NCI-H1930 (cell line): ENCODE measurements at regions not wholly inside any gene's neighbourhood (a gene's known extent, or its start where the extent isn't known, plus 50 kb on each side); places are given as distances from the start of the nearest gene placed in this dataset.
"Not testable (repeated sequence)": the region's sequence is repeated elsewhere in the genome, so short reads cannot be mapped to it uniquely, and the experiment has no call there.

Source experiments
- DNase-seq, 2 experiments: peaks; one replicate each; lab custom pipeline; 2025; lab: John Stamatoyannopoulos, UW

GRCh38 chr13:86253497-86253896 lies 454.3 kb upstream of the SLITRK6 start:
- DNase-seq, result not testable (repeated sequence)

GRCh38 chr13:86255820-86256219 lies 456.6 kb upstream of the SLITRK6 start:
- not testable (repeated sequence) for DNase-seq

DNA sequence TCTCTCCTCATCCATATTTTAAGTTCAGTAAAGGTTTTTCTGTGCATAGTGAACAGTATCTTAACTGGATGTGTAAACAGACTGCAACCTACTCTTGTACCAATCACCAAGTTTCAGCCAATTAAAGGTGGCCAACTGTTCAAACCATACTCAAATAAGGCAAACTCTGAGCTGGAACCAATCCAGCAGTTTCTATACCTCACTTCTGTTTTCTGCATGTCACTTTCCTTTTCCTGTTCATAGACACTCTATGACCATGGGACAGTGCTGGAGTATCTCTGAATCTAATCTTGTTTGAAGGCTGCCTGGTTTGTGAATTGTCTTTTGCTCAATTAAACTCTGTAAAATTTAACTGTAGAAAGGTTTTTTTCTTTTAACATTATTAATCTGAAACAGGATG lies 470.3 kb upstream of the SLITRK6 start:
- no peak for DNase-seq

DNA sequence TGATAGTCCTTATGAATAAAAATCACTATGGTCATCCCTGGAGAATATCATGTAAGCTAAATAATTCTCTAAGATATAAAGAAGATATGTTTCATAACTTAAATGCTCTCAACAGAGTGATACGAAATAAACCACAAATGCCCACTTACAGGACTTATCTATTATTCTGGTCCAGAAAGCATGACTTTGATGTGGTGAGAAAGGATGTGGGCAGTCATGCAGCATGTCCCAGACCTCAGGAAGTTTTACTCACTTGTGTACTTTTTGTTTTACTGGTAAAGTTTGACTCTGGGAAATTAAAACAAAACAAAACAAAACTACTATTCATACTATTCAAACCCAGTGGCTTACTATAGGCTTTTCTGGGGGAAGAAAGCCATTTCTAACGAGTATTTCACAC lies 483.2 kb upstream of the SLITRK6 start:
- DNase-seq, result no peak

DNA sequence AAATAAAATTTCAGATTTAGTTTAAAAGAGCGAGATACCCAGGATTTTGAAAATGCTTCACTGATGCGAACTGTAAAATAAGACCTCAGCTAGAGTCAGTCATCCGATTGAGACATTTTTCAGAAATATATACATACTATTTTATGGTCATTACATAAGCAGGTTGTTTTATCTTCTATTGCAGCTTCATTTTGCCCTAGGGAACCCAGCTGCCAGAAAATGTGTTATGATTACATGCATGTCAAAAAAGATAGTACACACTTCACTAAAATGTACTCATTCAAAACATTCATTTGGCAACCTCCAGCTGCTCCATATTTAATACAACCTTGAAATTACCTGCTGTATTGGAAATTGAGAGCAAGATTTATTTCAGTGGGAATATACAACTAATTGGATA lies 483.8 kb upstream of the SLITRK6 start:
- DNase-seq, result no peak

DNA sequence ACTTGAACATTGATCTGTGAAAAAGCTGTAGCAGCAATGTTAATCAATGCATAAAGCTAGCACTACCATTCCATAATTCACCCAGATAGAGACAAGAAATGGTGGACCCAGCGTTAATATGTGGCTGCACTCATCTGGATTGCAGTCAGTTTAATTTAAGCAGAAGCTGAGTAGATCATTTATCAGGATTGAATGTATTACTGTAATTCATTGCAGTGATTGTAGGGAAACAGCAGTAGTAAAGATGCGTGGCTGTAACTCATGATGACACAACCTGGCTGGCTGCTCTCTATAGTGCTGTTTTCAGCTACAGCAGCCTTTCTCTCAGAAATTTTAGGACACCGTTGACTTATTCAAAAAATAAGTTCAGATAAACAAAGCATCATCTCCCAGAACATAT lies 499.5 kb upstream of the SLITRK6 start:
- DNase-seq, result no peak

GRCh38 chr13:86299128-86299527 lies 499.9 kb upstream of the SLITRK6 start:
- DNase-seq, result no peak

DNA sequence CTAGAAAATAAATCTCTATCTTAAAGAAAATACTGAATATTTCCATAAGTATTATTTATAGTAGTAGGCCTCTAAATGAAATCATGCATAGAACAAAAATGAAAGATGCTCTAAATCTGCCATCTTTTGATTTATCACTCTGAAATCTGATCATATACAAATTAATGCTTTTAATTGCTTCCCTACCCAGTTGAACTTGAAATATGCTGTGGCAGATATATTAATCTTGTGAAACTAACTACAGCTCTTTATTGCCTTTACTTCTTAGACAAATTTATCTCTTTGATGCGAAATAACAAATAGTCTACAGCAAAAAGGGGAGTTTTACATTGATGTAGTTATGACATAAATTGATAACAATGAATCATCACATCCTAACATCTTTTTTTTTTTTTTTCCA lies 510.7 kb upstream of the SLITRK6 start:
- DNase-seq, result no peak

DNA sequence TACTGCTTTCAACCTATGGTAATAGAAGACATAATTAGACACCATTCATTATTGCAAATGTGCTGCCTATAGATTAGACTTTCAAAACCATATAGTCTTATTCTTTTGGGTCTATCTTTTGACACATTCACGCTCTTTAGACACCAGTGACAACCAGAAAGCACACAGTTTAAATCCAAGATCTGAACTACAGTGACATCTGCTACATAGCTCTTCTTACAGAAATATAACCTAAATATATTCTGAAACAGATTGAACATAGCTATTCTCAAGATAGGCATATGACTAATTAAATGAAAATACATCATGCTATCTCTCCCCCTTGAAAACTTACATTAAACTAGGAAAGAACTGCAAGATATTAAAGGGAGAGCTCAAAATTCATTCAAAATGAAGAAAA lies 514.2 kb upstream of the SLITRK6 start:
- peak in 1 of 2 experiments; percentile 0 for DNase-seq

DNA sequence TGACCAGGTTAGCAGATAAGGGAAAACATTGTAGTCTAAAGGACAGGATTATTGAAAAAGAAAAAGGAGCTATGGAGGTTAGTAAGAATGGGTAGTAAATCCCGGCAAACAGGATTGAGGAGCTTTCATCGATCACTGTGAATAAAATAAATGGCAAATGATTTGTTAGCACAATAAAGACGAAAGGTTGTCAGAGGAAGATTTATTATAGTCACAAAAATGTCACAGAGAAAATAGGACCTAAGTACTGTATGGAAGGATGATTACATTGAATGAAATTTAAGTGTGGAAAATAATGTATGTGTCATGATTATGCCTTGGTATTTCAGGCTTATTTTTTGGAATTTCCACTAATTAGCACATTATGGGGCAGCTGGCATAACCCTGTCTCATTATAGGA lies 519.2 kb upstream of the SLITRK6 start:
- no peak for DNase-seq

- DNase-seq, result no peak
These were observed 525.0 kb upstream of the SLITRK6 start for GRCh38 chr13:86324191-86324590.

GRCh38 chr13:86355301-86355700 lies 556.1 kb upstream of the SLITRK6 start:
- no peak for DNase-seq

- no peak for DNase-seq
These were observed 557.9 kb upstream of the SLITRK6 start for GRCh38 chr13:86357106-86357505.

- DNase-seq, result not testable (repeated sequence)
These were observed 564.5 kb upstream of the SLITRK6 start for GRCh38 chr13:86363749-86364148.

DNA sequence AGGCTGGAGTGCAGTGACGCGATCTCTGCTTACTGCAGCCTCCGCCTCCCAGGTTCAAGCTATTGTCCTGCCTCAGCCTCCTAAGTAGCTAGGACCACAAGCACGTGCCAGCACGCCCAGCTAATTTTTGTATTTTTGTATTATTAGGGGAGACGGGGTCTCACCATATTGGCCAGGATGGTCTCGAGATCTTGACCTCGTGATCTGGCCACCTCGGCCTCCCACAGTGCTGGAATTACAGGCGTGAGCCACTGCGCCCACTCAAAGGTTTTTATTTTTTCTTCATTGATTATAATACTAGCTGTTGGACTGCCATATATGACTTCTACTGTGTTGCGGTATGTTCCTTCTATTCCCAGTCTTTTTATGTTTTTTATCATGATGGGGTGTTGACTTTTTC lies 569.7 kb upstream of the SLITRK6 start:
- no peak for DNase-seq

GRCh38 chr13:86377451-86377850 lies 578.2 kb upstream of the SLITRK6 start:
- no peak for DNase-seq

- DNase-seq, result no peak
These were observed 579.4 kb upstream of the SLITRK6 start for GRCh38 chr13:86378628-86379027.

DNA sequence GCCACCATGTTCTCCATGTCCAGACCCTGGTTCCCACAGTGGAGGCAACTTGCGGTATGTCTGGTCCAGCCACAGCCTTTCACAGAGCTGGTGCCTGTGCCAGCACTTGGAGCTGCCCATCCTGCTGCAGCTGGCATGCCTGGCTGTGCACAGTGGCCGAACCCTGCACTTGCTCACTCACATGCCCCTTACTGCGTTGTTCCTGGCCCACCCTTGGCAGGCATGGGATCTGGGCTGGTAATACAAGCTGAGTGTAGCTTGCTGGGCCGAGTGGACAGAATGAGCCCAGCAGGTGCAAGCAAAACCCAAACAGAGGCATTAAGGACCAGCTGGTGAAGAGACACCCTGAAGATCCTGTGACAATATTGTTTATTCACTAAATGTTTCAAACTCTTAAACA lies 583.9 kb upstream of the SLITRK6 start:
- no peak for DNase-seq

GRCh38 chr13:86383561-86383960 lies 584.3 kb upstream of the SLITRK6 start:
- no peak for DNase-seq

GRCh38 chr13:86397635-86398034 lies 598.4 kb upstream of the SLITRK6 start:
- DNase-seq, result no peak

DNA sequence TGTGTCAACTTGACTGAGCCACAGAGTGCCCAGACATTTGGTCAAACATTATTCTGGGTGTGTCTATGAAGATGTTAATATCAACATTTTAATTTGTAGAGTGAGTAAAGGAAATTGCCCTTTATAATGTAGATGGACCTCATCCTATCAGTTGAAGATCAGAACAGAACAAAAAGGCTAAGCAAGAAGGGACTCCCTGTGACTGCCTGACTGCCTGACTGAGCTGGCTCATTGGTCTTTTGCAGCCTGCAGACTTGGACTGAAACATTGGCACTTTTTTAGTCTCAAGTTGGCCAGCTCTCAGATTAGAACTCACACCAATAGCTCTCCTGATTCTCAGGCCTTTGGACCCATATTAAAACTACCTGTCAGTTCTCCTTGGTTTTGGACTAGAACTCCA lies 600.4 kb upstream of the SLITRK6 start:
- no peak for DNase-seq

DNA sequence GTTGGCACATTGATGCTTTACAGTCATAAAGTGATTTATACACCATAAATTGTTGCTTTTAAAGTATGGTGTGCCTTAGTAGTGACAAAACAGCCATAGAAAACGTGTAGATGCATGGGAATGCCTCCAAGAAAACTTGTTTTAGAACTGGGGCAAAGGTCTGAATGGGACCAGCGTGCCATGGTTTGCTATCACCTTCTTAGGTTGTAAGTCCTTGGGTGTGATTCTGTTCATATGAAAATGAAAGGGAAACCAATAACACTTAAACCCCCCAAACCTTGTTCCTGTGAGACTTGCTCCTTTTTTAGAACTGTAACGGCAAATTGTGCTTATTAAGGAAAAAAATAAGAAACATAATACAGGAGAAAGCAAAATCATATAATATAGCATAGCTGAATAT lies 603.3 kb upstream of the SLITRK6 start:
- DNase-seq, result no peak

DNA sequence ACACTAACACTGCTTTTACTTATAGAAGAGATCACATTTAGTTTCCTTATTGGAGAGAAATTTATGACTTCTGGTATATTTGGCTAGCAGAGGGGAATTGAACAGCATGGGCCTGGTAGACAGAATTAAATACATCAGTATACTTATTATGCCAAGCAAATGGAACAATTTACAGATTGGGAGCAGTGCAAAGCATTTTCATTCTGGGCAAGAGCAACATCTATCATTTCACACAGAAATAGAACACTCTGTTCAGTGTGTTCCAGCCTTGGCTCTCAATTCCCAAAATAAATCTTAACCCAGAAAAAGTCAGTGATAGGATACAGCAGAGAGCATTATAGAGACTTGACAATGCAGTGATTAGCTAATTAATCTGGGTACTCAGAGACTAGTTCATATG lies 604.0 kb upstream of the SLITRK6 start:
- DNase-seq, result no peak

DNA sequence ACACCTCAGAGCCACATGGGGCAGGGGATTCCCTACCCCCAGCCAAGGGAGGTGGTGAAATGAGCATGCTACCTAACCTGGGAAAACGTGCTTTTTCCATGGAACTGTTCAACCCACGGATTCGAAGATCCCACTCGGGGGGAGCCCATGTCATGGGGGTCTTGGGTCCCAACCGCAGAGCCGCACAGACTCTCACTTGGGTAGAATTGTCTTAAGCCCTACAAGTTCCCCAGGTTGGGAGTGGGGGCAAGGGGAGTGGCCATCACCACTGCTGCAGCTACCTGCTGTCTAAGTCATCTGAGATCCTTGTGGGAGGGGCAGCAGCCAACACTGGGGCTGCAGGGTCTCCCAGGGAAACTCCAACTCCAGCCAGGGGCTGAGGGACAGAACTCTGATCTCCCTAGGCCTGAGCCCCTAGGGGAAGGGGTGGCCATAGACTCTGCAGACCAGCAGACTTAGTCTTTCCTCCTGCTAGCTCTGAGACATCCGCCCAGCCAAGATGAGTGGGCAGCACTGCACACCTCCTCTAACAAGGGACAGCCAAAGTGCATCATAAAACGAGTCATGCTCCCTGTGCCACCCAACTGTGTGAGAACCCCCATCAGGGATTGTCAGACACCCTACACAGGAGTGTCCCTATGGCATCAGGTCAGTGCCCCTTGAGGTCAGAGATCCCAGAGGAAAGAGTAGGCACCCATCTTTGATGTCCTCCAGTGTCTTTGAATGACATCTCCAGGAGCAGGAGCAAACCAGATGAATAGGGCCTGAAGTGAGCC lies 610.4 kb upstream of the SLITRK6 start:
- DNase-seq, result no peak
